RWPE1 (cell line): ENCODE measurements at regions not wholly inside any gene's neighbourhood (a gene's known extent, or its start where the extent isn't known, plus 50 kb on each side); places are given as distances from the start of the nearest gene placed in this dataset.

Experiments used
- CTCF ChIA-PET: fragments of 350-600 bp; sonication (Branson Sonifier 250); formaldehyde crosslinking; extraction: SDS; loops from one replicate; lab custom pipeline; 2021; lab: Yijun Ruan, JAX
- POLR2A ChIA-PET: fragments of 400-600 bp; formaldehyde crosslinking; extraction: SDS; loops from one replicate; lab custom pipeline; 2020; ENCODE audit warnings: antibody characterized with exemption; ENCODE audit not compliant: low non-redundant PET; lab: Yijun Ruan, JAX
- DNase-seq: peaks from one replicate; pipeline ENCODE4 v3.0.0; 2012; ENCODE audit warnings: low spot score
- H3K27ac ChIP-seq: fragments of 450-650 bp; 2 replicates; pipeline ENCODE4 v1.5.1; 2017
- TF ChIP-seq, protein P1 (sequence below): fragments of 450-650 bp; conservative IDR thresholded peaks from 2 replicates; pipeline ENCODE4 v1.5.1; 2017; ENCODE audit warnings: low read depth, mild to moderate bottlenecking

DNA sequence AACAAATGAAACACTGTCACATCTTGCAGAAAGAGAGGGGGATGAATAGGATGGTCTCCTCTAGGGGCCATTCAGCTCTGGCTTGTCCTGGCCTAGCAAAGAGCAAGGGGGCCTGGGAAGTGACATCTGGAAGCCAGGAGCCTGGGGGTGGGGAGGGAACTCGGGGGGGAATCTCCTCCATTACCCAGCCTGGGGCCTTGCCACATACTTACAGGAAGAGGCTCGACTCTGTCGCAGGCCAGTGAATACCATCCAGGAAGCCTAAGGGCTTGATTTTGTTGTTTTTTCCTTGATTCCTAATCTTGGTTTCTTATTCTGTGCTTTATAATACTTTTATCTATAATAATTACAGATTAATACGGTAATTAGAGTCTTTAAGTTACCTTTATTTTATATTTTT is 797.5 kb upstream of the ID2 start:
- DNase-seq: no peak
- POLR2A ChIA-PET: no interaction called here
- TF ChIP-seq, protein P1, sequence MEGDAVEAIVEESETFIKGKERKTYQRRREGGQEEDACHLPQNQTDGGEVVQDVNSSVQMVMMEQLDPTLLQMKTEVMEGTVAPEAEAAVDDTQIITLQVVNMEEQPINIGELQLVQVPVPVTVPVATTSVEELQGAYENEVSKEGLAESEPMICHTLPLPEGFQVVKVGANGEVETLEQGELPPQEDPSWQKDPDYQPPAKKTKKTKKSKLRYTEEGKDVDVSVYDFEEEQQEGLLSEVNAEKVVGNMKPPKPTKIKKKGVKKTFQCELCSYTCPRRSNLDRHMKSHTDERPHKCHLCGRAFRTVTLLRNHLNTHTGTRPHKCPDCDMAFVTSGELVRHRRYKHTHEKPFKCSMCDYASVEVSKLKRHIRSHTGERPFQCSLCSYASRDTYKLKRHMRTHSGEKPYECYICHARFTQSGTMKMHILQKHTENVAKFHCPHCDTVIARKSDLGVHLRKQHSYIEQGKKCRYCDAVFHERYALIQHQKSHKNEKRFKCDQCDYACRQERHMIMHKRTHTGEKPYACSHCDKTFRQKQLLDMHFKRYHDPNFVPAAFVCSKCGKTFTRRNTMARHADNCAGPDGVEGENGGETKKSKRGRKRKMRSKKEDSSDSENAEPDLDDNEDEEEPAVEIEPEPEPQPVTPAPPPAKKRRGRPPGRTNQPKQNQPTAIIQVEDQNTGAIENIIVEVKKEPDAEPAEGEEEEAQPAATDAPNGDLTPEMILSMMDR: no peak
- no peak overlapping the region for H3K27ac ChIP-seq
- CTCF ChIA-PET: no interaction called here

- TF ChIP-seq, protein P1: no peak
- no peak for DNase-seq
- CTCF ChIA-PET: no interaction called here
- no peak overlapping the region for H3K27ac ChIP-seq
- POLR2A ChIA-PET: no interaction called here
Measured at GRCh38 chr2:7886666-7887065, 795.2 kb upstream of the ID2 start.

DNA sequence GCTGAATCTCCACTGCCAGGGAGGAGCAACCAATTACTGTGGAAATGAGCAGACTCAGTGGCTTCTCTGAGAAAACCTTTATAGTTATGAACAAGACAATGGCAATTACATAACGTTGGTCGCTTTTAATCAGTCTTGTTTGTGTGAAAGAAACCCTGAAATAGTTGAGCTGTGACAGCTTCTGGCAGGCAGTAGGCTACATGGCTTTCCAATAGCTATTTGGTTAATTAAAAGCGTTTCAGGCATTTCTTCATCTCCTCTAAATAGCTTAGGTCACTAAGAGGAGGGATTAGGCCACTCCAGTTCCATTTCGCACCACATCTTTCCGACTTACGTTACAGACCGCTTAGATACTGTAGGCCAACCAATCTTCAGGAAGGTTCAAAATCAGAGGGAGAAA is 794.4 kb upstream of the ID2 start:
- ChIA-PET CTCF (no interaction called here), POLR2A (no interaction called here)

DNA sequence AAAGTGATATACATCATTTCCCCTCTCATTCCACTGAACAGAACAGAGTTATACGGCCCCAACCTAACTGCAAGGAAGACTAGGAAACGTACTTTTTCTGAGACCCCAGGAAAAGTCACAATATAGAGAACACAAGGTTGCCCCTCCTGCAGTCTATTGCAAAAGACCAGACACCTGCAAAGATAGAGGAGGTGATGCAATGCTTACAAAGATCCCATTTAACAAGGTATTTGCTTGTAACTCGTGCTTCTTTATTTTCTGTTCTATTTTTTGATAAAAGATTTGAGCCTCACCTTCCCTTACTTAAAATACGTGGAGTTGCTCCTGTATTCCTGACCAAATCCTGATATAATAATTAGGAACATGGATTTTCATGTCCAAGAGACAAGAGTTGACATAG is 793.0 kb upstream of the ID2 start:
- POLR2A ChIA-PET: no interaction called here
- DNase-seq: no peak
- TF ChIP-seq, protein P1: no peak
- H3K27ac ChIP-seq: no peak overlapping the region
- CTCF ChIA-PET: interaction anchor here (0.6 kb wide), 1 partner anchor 10 kb away, joined by 4 read pairs; no protein-coding TSS in a partner anchor

More for the DNA sequence above, 794.4 kb upstream of the ID2 start:
- TF ChIP-seq, protein P1: no peak
- DNase-seq: no peak
- H3K27ac ChIP-seq: no peak overlapping the region

GRCh38 chr2:7891312-7891711 is 790.5 kb upstream of the ID2 start:
- TF ChIP-seq, protein P1: no peak
- POLR2A ChIA-PET: no interaction called here
- CTCF ChIA-PET: no interaction called here
- DNase-seq: no peak
- H3K27ac ChIP-seq: no peak overlapping the region

GRCh38 chr2:7895289-7895688 is 786.6 kb upstream of the ID2 start:
- TF ChIP-seq, protein P1: no peak
- CTCF ChIA-PET: no interaction called here
- POLR2A ChIA-PET: no interaction called here
- no peak overlapping the region for H3K27ac ChIP-seq
- DNase-seq: no peak

GRCh38 chr2:7896940-7897487 is 784.8 kb upstream of the ID2 start:
- DNase-seq: no peak
- no peak overlapping the region for H3K27ac ChIP-seq

More at GRCh38 chr2:7896940-7897487, 784.8 kb upstream of the ID2 start:
- TF ChIP-seq, protein P1: no peak
- ChIA-PET CTCF (no interaction called here), POLR2A (no interaction called here)
